Hepatocyte (in vitro differentiated cells): ENCODE measurements at regions not wholly inside any gene's neighbourhood (a gene's known extent, or its start where the extent isn't known, plus 50 kb on each side); places are given as distances from the start of the nearest gene placed in this dataset.

Experiments
- DNase-seq: peaks from one replicate; pipeline ENCODE4 v3.0.0-alpha.2; 2016; ENCODE audit warnings: low spot score
- H2AFZ ChIP-seq: fragments of 200-600 bp; sonication (generic); 2 replicates; pipeline ENCODE4 v1.6.0; 2016; ENCODE audit warnings: antibody characterized with exemption, mild to moderate bottlenecking
- H3K27ac ChIP-seq: fragments of 200-600 bp; sonication (generic); 2 replicates; pipeline ENCODE4 v1.5.1; 2016; ENCODE audit warnings: mild to moderate bottlenecking
- H3K27me3 ChIP-seq: fragments of 200-600 bp; sonication (generic); 2 replicates; pipeline ENCODE4 v1.6.1; 2016
- H3K36me3 ChIP-seq: fragments of 200-600 bp; sonication (generic); replicated peaks from 2 replicates; pipeline ENCODE4 v1.5.1; 2016; ENCODE audit warnings: low read depth; ENCODE audit not compliant: insufficient read depth
- H3K4me1 ChIP-seq: fragments of 200-600 bp; sonication (generic); 2 replicates; pipeline ENCODE4 v1.5.1; 2016; ENCODE audit warnings: mild to moderate bottlenecking, moderate library complexity; ENCODE audit not compliant: insufficient read depth
- H3K4me2 ChIP-seq: fragments of 200-600 bp; sonication (generic); 2 replicates; pipeline ENCODE4 v1.6.0; 2016
- H3K4me3 ChIP-seq: fragments of 200-600 bp; sonication (generic); 2 replicates; pipeline ENCODE4 v1.5.1; 2016; ENCODE audit warnings: mild to moderate bottlenecking
- H3K79me2 ChIP-seq: fragments of 200-600 bp; sonication (generic); 2 replicates; pipeline ENCODE4 v1.6.0; 2017; ENCODE audit warnings: mild to moderate bottlenecking
- H3K9me2 ChIP-seq: fragments of 200-600 bp; sonication (generic); replicated peaks from 2 replicates; pipeline ENCODE4 v1.6.0; 2017; ENCODE audit warnings: mild to moderate bottlenecking; ENCODE audit not compliant: insufficient read depth
- H3K9me3 ChIP-seq: fragments of 200-600 bp; sonication (generic); 2 replicates; pipeline ENCODE4 v1.5.1; 2016; ENCODE audit warnings: low read depth, mild to moderate bottlenecking
- H4K20me1 ChIP-seq: fragments of 200-600 bp; sonication (generic); 2 replicates; pipeline ENCODE4 v1.6.0; 2016; ENCODE audit warnings: mild to moderate bottlenecking; ENCODE audit not compliant: insufficient read depth, poor library complexity, severe bottlenecking
- CTCF ChIP-seq: fragments of 200-600 bp; sonication (generic); IDR thresholded peaks from 2 replicates; pipeline ENCODE4 v1.5.1; 2016; ENCODE audit warnings: antibody characterized with exemption, mild to moderate bottlenecking; ENCODE audit not compliant: poor library complexity
- EZH2 ChIP-seq: fragments of 200-600 bp; sonication (generic); IDR thresholded peaks from 2 replicates; pipeline ENCODE4 v1.6.1; 2016; ENCODE audit warnings: antibody characterized with exemption, mild to moderate bottlenecking, borderline replicate concordance
- EZH2phosphoT487 ChIP-seq: fragments of 200-600 bp; sonication (generic); IDR thresholded peaks from one replicate; pipeline ENCODE4 v1.6.1; 2018; ENCODE audit warnings: antibody characterized with exemption, mild to moderate bottlenecking, low read depth, moderate library complexity; ENCODE audit not compliant: unreplicated experiment, severe bottlenecking
- WGBS: methylation state at CpG from one replicate; pipeline ENCODE4 v1.1.6; 2016; ENCODE audit warnings: low lambda C conversion rate; ENCODE audit errors: missing lambda C conversion rate; 5-methylcytosine and 5-hydroxymethylcytosine counted together

DNA sequence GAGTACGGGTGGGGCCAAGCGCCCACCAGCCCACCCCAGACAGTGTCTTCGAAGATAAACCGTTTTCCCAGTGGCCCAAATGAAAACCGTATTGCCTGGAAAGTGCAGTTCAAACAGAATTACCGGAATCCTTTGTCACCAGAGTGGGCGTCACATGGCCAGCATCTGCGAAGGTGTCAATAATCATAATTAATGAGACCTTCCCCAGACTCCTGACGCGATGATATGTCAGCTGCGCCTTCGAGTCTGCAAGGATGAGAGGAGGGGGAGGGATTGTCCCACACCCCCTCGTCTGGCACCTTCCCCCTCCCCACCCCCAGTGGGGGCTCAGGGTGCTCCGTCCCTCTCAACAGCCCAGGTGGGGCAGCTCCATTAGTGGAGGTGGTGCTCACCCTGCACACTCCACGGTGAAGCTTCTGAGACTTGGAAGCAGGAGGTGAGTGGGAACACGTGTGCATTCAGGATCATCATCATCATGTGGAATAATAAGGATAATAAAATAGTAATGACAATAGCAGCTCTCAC is 215.1 kb downstream of the PTPRU start:
- no peaks in the 10 kb centered on the region for H3K4me1 ChIP-seq
- H4K20me1 ChIP-seq, result no peaks in the 10 kb centered on the region
- no peak overlapping the region for H3K27ac ChIP-seq
- no peaks in the 10 kb centered on the region for H3K27me3 ChIP-seq
- H3K9me2 ChIP-seq, result no peaks in the 10 kb centered on the region
- no peak overlapping the region for H3K4me3 ChIP-seq
- TF ChIP-seq EZH2, result no peak
- TF ChIP-seq EZH2phosphoT487, result no peak
- no peak for TF ChIP-seq CTCF
- no peak overlapping the region for H3K4me2 ChIP-seq
- no peaks in the 10 kb centered on the region for H3K36me3 ChIP-seq
- no peaks in the 10 kb centered on the region for H3K9me3 ChIP-seq
- H2AFZ ChIP-seq, result no peak overlapping the region
- no peaks in the 10 kb centered on the region for H3K79me2 ChIP-seq
- DNase-seq, result no peak
- WGBS, result 87% methylated on average over 13 of the region's 16 CpGs

- no peaks in the 10 kb centered on the region for H4K20me1 ChIP-seq
- H3K36me3 ChIP-seq, result no peaks in the 10 kb centered on the region
- H3K79me2 ChIP-seq, result no peaks in the 10 kb centered on the region
- no peaks in the 10 kb centered on the region for H3K27me3 ChIP-seq
- no peaks in the 10 kb centered on the region for H3K9me3 ChIP-seq
- no peak overlapping the region for H3K27ac ChIP-seq
- no peak overlapping the region for H3K4me2 ChIP-seq
- no peaks in the 10 kb centered on the region for H3K9me2 ChIP-seq
- DNase-seq, result no peak
- H2AFZ ChIP-seq, result no peak overlapping the region
- no peak overlapping the region for H3K4me3 ChIP-seq
- 88% methylated on average over 10 of the region's 10 CpGs for WGBS
- no peak for TF ChIP-seq CTCF
- TF ChIP-seq EZH2, result no peak
- no peak for TF ChIP-seq EZH2phosphoT487
- H3K4me1 ChIP-seq, result no peaks in the 10 kb centered on the region
Measured at GRCh38 chr1:29450591-29450990, 214.3 kb downstream of the PTPRU start.

DNA sequence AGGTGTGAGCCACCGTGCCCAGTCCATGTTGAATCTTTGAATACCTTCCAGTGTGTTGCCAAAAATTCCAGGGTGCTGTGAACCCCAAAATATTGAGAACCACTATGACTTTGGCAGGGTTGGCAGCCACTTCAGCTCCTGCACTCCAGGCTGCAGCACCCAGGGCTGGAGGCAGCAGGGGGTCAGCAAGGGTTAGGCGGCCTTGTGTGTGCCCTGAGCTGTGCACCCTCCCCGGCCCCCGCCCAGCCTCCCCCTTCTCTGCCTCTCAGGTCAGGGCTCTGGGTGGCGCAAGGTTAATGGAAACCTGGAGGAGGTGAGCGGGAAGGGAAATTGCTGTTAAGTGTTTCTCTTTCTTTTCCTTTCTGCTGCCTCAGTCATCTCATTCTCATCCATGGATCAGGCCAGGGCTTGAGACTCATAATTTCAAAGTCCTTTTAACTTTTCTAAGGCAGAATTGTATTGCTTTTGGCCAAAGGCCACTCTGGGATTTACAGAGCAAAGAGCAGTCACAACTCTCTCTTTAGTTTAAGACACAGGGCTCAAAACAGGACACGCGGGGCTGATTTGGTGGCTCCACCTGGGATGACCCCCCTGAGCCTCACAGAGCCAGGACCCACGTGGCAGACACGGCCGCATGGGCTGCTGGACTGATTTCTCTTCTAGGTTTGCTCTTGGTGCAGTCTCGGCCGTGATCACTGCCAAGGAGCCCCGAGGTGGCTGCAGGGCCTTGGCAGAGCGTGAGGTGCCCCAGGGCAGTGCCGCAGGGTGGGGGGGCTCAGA is 212.3 kb downstream of the PTPRU start:
- Histone ChIP-seq H3K4me2 (no peak overlapping the region), H3K27me3 (no peaks in the 10 kb centered on the region), H3K27ac (no peak overlapping the region), H2AFZ (no peak overlapping the region), H4K20me1 (no peaks in the 10 kb centered on the region), H3K4me1 (no peaks in the 10 kb centered on the region), H3K9me3 (no peaks in the 10 kb centered on the region), H3K79me2 (no peaks in the 10 kb centered on the region), H3K36me3 (no peaks in the 10 kb centered on the region), H3K4me3 (no peak overlapping the region), H3K9me2 (no peaks in the 10 kb centered on the region)
- TF ChIP-seq CTCF, result no peak
- TF ChIP-seq EZH2, result no peak
- TF ChIP-seq EZH2phosphoT487, result no peak
- DNase-seq, result no peak
- 82% methylated on average over 16 of the region's 16 CpGs for WGBS
